ENCODE measurements at regions not wholly inside any gene's neighbourhood (a gene's known extent, or its start where the extent isn't known, plus 50 kb on each side); places are given as distances from the start of the nearest gene placed in this dataset.

GRCh38 chr16:5430598-5430997 is 333.0 kb upstream of the EEF2KMT start:
- TF ChIP-seq FOXP2 (optimal IDR thresholded peaks at IDR 0.05; ENCODE audit: borderline replicate concordance, extremely low read depth, extremely low read length, insufficient read depth) (no peak), POLR2AphosphoS5 (IDR thresholded peaks at IDR 0.05; ENCODE audit: low read depth, low read length) (no peak), TAF1 (IDR thresholded peaks at IDR 0.05; ENCODE audit: borderline replicate concordance, insufficient read depth, low read length) (no peak), SIN3A (IDR thresholded peaks at IDR 0.05; ENCODE audit: borderline replicate concordance, insufficient read depth, low read length) (no peak)
- TF ChIP-seq, protein P1, sequence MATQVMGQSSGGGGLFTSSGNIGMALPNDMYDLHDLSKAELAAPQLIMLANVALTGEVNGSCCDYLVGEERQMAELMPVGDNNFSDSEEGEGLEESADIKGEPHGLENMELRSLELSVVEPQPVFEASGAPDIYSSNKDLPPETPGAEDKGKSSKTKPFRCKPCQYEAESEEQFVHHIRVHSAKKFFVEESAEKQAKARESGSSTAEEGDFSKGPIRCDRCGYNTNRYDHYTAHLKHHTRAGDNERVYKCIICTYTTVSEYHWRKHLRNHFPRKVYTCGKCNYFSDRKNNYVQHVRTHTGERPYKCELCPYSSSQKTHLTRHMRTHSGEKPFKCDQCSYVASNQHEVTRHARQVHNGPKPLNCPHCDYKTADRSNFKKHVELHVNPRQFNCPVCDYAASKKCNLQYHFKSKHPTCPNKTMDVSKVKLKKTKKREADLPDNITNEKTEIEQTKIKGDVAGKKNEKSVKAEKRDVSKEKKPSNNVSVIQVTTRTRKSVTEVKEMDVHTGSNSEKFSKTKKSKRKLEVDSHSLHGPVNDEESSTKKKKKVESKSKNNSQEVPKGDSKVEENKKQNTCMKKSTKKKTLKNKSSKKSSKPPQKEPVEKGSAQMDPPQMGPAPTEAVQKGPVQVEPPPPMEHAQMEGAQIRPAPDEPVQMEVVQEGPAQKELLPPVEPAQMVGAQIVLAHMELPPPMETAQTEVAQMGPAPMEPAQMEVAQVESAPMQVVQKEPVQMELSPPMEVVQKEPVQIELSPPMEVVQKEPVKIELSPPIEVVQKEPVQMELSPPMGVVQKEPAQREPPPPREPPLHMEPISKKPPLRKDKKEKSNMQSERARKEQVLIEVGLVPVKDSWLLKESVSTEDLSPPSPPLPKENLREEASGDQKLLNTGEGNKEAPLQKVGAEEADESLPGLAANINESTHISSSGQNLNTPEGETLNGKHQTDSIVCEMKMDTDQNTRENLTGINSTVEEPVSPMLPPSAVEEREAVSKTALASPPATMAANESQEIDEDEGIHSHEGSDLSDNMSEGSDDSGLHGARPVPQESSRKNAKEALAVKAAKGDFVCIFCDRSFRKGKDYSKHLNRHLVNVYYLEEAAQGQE (IDR thresholded peaks at IDR 0.05; ENCODE audit: insufficient read depth in 1 of 2, low read depth in 2 of 2, low read length in 2 of 2) = no peak

- TF ChIP-seq, protein P1 (IDR thresholded peaks at IDR 0.05; ENCODE audit: insufficient read depth in 1 of 2, low read depth in 2 of 2, low read length in 2 of 2) = no peak
- TF ChIP-seq POLR2AphosphoS5 (IDR thresholded peaks at IDR 0.05; ENCODE audit: low read depth, low read length) (no peak), SIN3A (IDR thresholded peaks at IDR 0.05; ENCODE audit: borderline replicate concordance, insufficient read depth, low read length) (no peak)
Measured at GRCh38 chr16:5428932-5429331, 331.3 kb upstream of the EEF2KMT start.

GRCh38 chr16:5427571-5427970 is 330.0 kb upstream of the EEF2KMT start:
- no peak for TF ChIP-seq TAF1 (IDR thresholded peaks at IDR 0.05; ENCODE audit: borderline replicate concordance, insufficient read depth, low read length)
- TF ChIP-seq, protein P1 (IDR thresholded peaks at IDR 0.05; ENCODE audit: insufficient read depth in 1 of 2, low read depth in 2 of 2, low read length in 2 of 2) = no peak
- TF ChIP-seq POLR2AphosphoS5 (IDR thresholded peaks at IDR 0.05; ENCODE audit: low read depth, low read length) = no peak
- TF ChIP-seq FOXP2 (optimal IDR thresholded peaks at IDR 0.05; ENCODE audit: borderline replicate concordance, extremely low read depth, extremely low read length, insufficient read depth) = no peak
- no peak for TF ChIP-seq SIN3A (IDR thresholded peaks at IDR 0.05; ENCODE audit: borderline replicate concordance, insufficient read depth, low read length)

DNA sequence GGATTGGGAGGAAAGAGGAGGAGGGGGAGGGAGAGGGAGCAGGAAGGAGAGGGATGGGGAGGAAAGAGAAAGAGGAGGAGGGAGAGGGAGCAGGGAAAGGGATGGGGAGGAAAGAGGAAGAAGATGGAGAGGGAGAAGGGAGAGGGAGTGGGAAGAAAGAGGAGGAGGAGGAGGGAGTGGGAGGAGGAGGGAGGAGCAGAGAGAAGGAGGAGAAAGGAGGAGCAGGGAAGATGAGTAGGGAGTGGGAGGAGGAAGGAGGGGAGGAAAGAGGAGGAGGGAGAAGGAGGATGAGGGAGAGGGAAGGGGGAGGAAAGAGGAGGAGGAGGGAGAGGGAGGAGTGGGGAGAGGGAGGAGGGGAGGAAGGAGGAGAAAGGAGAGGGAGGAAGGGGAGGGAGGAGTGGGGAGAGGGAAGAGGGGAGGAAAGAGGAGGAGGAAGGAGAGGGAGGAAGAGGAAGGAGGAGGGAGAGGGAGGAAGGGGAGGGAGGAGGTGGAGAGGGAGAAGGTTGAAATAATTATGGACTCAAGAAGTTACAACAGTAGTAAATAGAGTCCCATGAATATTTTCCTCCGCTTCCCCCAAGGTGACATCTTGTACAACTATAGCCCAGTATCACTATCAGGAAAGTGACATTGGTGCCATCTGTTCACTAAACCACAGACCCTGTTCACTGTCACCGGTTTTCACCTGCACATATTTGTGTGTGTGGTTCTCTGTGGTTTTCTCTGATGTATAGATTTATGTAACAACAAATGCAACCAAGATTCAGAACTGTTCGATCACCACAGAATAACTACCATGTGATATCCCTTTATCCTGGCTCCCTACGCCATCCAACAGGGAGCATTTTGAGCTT is 325.3 kb upstream of the EEF2KMT start:
- TF ChIP-seq SIN3A (IDR thresholded peaks at IDR 0.05; ENCODE audit: borderline replicate concordance, insufficient read depth, low read length) (no peak), TAF1 (IDR thresholded peaks at IDR 0.05; ENCODE audit: borderline replicate concordance, insufficient read depth, low read length) (no peak), FOXP2 (optimal IDR thresholded peaks at IDR 0.05; ENCODE audit: borderline replicate concordance, extremely low read depth, extremely low read length, insufficient read depth) (no peak), POLR2AphosphoS5 (IDR thresholded peaks at IDR 0.05; ENCODE audit: low read depth, low read length) (no peak)
- TF ChIP-seq, protein P1 (IDR thresholded peaks at IDR 0.05; ENCODE audit: insufficient read depth in 1 of 2, low read depth in 2 of 2, low read length in 2 of 2) = no peak
